ENCODE measurements at regions not wholly inside any gene's neighbourhood (a gene's known extent, or its start where the extent isn't known, plus 50 kb on each side); places are given as distances from the start of the nearest gene placed in this dataset.

DNA sequence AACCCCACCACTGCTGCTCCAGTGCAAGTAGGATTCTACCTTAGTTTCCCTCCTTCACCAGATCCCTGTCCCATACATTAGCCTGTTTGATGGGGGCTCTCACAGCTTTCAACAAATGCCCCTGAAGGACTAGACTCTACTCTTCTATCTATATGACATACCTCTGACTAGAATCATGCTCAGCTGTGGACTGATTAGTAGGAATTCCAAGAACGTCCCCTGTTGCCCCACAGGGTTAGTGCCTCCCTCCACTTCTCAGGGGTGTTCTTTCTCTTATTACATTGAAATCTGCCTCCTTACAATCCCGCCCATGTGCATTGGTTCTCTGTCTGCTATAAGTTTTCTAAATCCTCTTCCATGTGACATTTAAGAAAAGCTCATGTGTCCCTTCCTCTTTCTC is 375.9 kb upstream of the DUSP10 start:
- Histone ChIP-seq H3K9me3 (no peaks in the 10 kb centered on the region), H3K27me3 (replicated peaks; ENCODE audit: control insufficient read depth, insufficient read depth, low read length) (no peaks in the 10 kb centered on the region), H3K4me1 (no peaks in the 10 kb centered on the region), H3K36me3 (ENCODE audit: control insufficient read depth, insufficient read depth, low read length) (no peaks in the 10 kb centered on the region), H3K4me3 (ENCODE audit: low read depth, low read length) (no peak overlapping the region)
- TF ChIP-seq, protein P1, sequence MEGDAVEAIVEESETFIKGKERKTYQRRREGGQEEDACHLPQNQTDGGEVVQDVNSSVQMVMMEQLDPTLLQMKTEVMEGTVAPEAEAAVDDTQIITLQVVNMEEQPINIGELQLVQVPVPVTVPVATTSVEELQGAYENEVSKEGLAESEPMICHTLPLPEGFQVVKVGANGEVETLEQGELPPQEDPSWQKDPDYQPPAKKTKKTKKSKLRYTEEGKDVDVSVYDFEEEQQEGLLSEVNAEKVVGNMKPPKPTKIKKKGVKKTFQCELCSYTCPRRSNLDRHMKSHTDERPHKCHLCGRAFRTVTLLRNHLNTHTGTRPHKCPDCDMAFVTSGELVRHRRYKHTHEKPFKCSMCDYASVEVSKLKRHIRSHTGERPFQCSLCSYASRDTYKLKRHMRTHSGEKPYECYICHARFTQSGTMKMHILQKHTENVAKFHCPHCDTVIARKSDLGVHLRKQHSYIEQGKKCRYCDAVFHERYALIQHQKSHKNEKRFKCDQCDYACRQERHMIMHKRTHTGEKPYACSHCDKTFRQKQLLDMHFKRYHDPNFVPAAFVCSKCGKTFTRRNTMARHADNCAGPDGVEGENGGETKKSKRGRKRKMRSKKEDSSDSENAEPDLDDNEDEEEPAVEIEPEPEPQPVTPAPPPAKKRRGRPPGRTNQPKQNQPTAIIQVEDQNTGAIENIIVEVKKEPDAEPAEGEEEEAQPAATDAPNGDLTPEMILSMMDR (IDR thresholded peaks at IDR 0.05; ENCODE audit: insufficient read depth in 1 of 2, low read depth in 1 of 2, low read length in 1 of 2, severe bottlenecking in 1 of 2, unreplicated experiment in 1 of 2) = no peak
- H3K4me1 Mint-ChIP-seq (ENCODE audit: low read depth, unreplicated experiment) = no peaks in the 10 kb centered on the region
- H3K9me3 Mint-ChIP-seq (ENCODE audit: unreplicated experiment) = no peaks in the 10 kb centered on the region
- ChIA-PET CTCF (no interaction called here), POLR2A (no interaction called here)
- no peak for DNase-seq
- H3K27me3 Mint-ChIP-seq (ENCODE audit: insufficient read depth, unreplicated experiment) = peaks cover 7% of the 10 kb centered on the region
- no peaks in the 10 kb centered on the region for H3K36me3 Mint-ChIP-seq (ENCODE audit: insufficient read depth, unreplicated experiment)
- no TSS peak for BruUV-seq (replicated peaks)
- intact Hi-C loops (cut with micrococcal nuclease; ENCODE audit: unreplicated experiment) = no loop called here
- H3K4me3 Mint-ChIP-seq (ENCODE audit: unreplicated experiment) = no peak overlapping the region
- H3K27ac Mint-ChIP-seq (ENCODE audit: unreplicated experiment) = no peak overlapping the region

DNA sequence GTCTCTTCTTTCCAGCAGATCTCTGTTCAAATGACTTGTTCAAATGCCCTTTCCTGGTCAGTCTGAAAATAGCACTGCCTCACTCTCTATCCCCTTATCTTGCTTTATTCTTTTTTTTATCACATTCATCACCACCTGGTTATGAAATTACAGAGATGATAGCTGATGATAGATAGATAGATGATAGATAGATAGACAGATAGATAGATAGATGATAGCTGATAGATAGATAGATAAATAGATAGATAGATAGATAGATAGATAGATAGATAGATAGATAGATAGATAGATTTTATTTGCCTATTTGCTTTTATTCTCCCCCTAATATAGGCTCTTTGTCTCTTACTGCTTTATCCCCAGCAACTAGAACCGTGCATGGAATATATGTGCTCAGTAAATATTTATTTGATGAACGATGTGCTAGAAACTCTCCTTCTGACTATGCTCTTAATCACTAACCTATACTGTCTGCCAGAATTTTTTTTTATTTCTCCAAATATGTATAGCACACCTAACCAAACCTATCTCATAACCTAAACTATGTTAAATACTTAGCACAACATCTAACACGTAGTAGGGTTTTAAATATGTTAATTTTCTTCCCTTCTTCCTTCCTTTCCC is 372.8 kb upstream of the DUSP10 start:
- BruUV-seq (replicated peaks) = no TSS peak
- DNase-seq = no peak
- H3K4me3 ChIP-seq (ENCODE audit: low read depth, low read length) = no peak overlapping the region
- Mint-ChIP-seq H3K36me3 (ENCODE audit: insufficient read depth, unreplicated experiment) (no peaks in the 10 kb centered on the region), H3K4me1 (ENCODE audit: low read depth, unreplicated experiment) (no peaks in the 10 kb centered on the region), H3K9me3 (ENCODE audit: unreplicated experiment) (no peaks in the 10 kb centered on the region), H3K27me3 (ENCODE audit: insufficient read depth, unreplicated experiment) (peaks cover 12% of the 10 kb centered on the region), H3K27ac (ENCODE audit: unreplicated experiment) (no peak overlapping the region), H3K4me3 (ENCODE audit: unreplicated experiment) (no peak overlapping the region)
- no peaks in the 10 kb centered on the region for H3K36me3 ChIP-seq (ENCODE audit: control insufficient read depth, insufficient read depth, low read length)
- no peaks in the 10 kb centered on the region for H3K27me3 ChIP-seq (replicated peaks; ENCODE audit: control insufficient read depth, insufficient read depth, low read length)
- no peaks in the 10 kb centered on the region for H3K9me3 ChIP-seq
- CTCF ChIA-PET = no interaction called here
- intact Hi-C loops (cut with micrococcal nuclease; ENCODE audit: unreplicated experiment) = no loop called here
- no peaks in the 10 kb centered on the region for H3K4me1 ChIP-seq
- TF ChIP-seq, protein P1 (IDR thresholded peaks at IDR 0.05; ENCODE audit: insufficient read depth in 1 of 2, low read depth in 1 of 2, low read length in 1 of 2, severe bottlenecking in 1 of 2, unreplicated experiment in 1 of 2) = no peak
- POLR2A ChIA-PET = no interaction called here

DNA sequence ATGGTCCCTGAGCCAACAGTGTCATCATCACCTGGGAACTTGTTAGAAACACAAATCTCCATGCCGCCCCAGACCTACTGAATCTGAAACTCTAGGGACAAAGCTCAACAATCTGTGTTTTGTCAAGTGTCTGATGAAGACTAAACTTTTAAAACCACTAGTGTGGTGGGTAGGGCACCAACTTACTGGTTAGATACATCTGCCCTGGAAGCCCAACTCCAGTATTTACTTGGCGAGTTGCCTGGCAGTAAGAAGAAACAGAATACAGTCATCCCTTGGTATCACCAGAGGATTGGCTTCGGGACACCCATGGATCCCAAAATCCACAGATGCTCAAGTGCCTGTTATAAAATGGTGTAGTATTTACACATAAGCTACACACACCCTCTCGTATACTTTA is 367.9 kb upstream of the DUSP10 start:
- H3K27me3 Mint-ChIP-seq (ENCODE audit: insufficient read depth, unreplicated experiment) = peaks cover 11% of the 10 kb centered on the region
- H3K27ac Mint-ChIP-seq (ENCODE audit: unreplicated experiment) = no peak overlapping the region
- DNase-seq = no peak
- CTCF ChIA-PET = no interaction called here
- no peaks in the 10 kb centered on the region for H3K4me1 ChIP-seq
- H3K36me3 ChIP-seq (ENCODE audit: control insufficient read depth, insufficient read depth, low read length) = no peaks in the 10 kb centered on the region
- no peaks in the 10 kb centered on the region for H3K4me1 Mint-ChIP-seq (ENCODE audit: low read depth, unreplicated experiment)
- H3K4me3 Mint-ChIP-seq (ENCODE audit: unreplicated experiment) = no peak overlapping the region
- TF ChIP-seq, protein P1 (IDR thresholded peaks at IDR 0.05; ENCODE audit: insufficient read depth in 1 of 2, low read depth in 1 of 2, low read length in 1 of 2, severe bottlenecking in 1 of 2, unreplicated experiment in 1 of 2) = no peak
- no TSS peak for BruUV-seq (replicated peaks)
- no peak overlapping the region for H3K4me3 ChIP-seq (ENCODE audit: low read depth, low read length)
- intact Hi-C loops (cut with micrococcal nuclease; ENCODE audit: unreplicated experiment) = no loop called here
- no peaks in the 10 kb centered on the region for H3K36me3 Mint-ChIP-seq (ENCODE audit: insufficient read depth, unreplicated experiment)
- no peaks in the 10 kb centered on the region for H3K27me3 ChIP-seq (replicated peaks; ENCODE audit: control insufficient read depth, insufficient read depth, low read length)
- no peaks in the 10 kb centered on the region for H3K9me3 Mint-ChIP-seq (ENCODE audit: unreplicated experiment)
- POLR2A ChIA-PET = no interaction called here
- no peaks in the 10 kb centered on the region for H3K9me3 ChIP-seq

Measured in Caco-2 (cell line).